GM12892 (cell line): ENCODE measurements at regions not wholly inside any gene's neighbourhood (a gene's known extent, or its start where the extent isn't known, plus 50 kb on each side); places are given as distances from the start of the nearest gene placed in this dataset.

ENCODE experiments used
- POLR2A ChIP-seq: IDR thresholded peaks from 2 replicates; pipeline ENCODE4 v1.6.1; 2011; ENCODE audit warnings: low read depth, low read length, control low read depth
- POLR2AphosphoS5 ChIP-seq: IDR thresholded peaks from 2 replicates; pipeline ENCODE4 v1.6.1; 2011; ENCODE audit warnings: low read depth, low read length, control low read depth
- TAF1 ChIP-seq: IDR thresholded peaks from 2 replicates; pipeline ENCODE4 v1.6.1; 2011; ENCODE audit warnings: low read depth, mild to moderate bottlenecking, control low read depth, low read length, borderline replicate concordance

- TF ChIP-seq POLR2A (no peak), POLR2AphosphoS5 (no peak), TAF1 (no peak)
Measured at GRCh38 chr9:21585756-21586752, 103.9 kb upstream of the IFNE start.
